BJ (cell line): ENCODE measurements at regions not wholly inside any gene's neighbourhood (a gene's known extent, or its start where the extent isn't known, plus 50 kb on each side); places are given as distances from the start of the nearest gene placed in this dataset.

Experiments
- CTCF ChIA-PET: fragments of 350-600 bp; formaldehyde crosslinking; extraction: SDS; loops from one replicate; lab custom pipeline; 2021; ENCODE audit warnings: antibody characterized with exemption, inconsistent platforms; lab: Yijun Ruan, JAX
- POLR2A ChIA-PET: fragments of 300-600 bp; sonication (Branson Sonifier 250); formaldehyde crosslinking; extraction: SDS; loops from one replicate; lab custom pipeline; 2021; ENCODE audit warnings: antibody characterized with exemption; lab: Charles Lee
- DNase-seq: peaks from one replicate; pipeline ENCODE4 v3.0.0-alpha.2; 2011; ENCODE audit warnings: low read depth
- H3K27me3 ChIP-seq: 2 replicates; pipeline ENCODE4 v1.6.0; 2011; ENCODE audit warnings: low read length; ENCODE audit not compliant: control insufficient read depth, insufficient read depth
- H3K36me3 ChIP-seq: 2 replicates; pipeline ENCODE4 v1.5.1; 2011; ENCODE audit warnings: low read length; ENCODE audit not compliant: control insufficient read depth, insufficient read depth
- H3K4me3 ChIP-seq: 2 replicates; pipeline ENCODE4 v1.5.1; 2011; ENCODE audit warnings: low read depth, mild to moderate bottlenecking, control low read depth, low read length
- CTCF ChIP-seq: IDR thresholded peaks from 2 replicates; pipeline ENCODE4 v1.5.1; 2011; ENCODE audit warnings: low read depth, mild to moderate bottlenecking, control low read depth, inconsistent platforms, low read length, moderate library complexity; ENCODE audit not compliant: insufficient read depth

GRCh38 chr1:106492880-106493279, 563.6 kb upstream of the PRMT6 start:
- no peaks in the 10 kb centered on the region for H3K27me3 ChIP-seq
- no peak overlapping the region for H3K4me3 ChIP-seq
- H3K36me3 ChIP-seq, result no peaks in the 10 kb centered on the region
- no peak for TF ChIP-seq CTCF
- CTCF ChIA-PET, result no interaction called here
- POLR2A ChIA-PET, result no interaction called here
- DNase-seq, result no peak

GRCh38 chr1:106494646-106495045, 561.8 kb upstream of the PRMT6 start:
- ChIA-PET CTCF (no interaction called here), POLR2A (no interaction called here)
- H3K27me3 ChIP-seq, result no peaks in the 10 kb centered on the region
- H3K4me3 ChIP-seq, result no peak overlapping the region
- no peaks in the 10 kb centered on the region for H3K36me3 ChIP-seq
- TF ChIP-seq CTCF, result no peak
- DNase-seq, result no peak

GRCh38 chr1:106498238-106498637, 558.2 kb upstream of the PRMT6 start:
- no peaks in the 10 kb centered on the region for H3K36me3 ChIP-seq
- no peak for TF ChIP-seq CTCF
- no peak overlapping the region for H3K4me3 ChIP-seq
- DNase-seq, result no peak
- ChIA-PET POLR2A (no interaction called here), CTCF (no interaction called here)
- no peaks in the 10 kb centered on the region for H3K27me3 ChIP-seq

- H3K4me3 ChIP-seq, result no peak overlapping the region
- TF ChIP-seq CTCF, result no peak
- ChIA-PET CTCF (interaction anchor here (0.7 kb wide), 1 partner anchor 32 kb away, joined by 3 read pairs; no protein-coding TSS in a partner anchor), POLR2A (no interaction called here)
- H3K36me3 ChIP-seq, result no peaks in the 10 kb centered on the region
- DNase-seq, result no peak
- H3K27me3 ChIP-seq, result no peaks in the 10 kb centered on the region
These were observed 553.8 kb upstream of the PRMT6 start for GRCh38 chr1:106502659-106503058.

GRCh38 chr1:106515375-106515774, 541.1 kb upstream of the PRMT6 start:
- Histone ChIP-seq H3K36me3 (no peaks in the 10 kb centered on the region), H3K27me3 (no peaks in the 10 kb centered on the region), H3K4me3 (no peak overlapping the region)
- ChIA-PET POLR2A (no interaction called here), CTCF (no interaction called here)
- TF ChIP-seq CTCF, result no peak
- DNase-seq, result no peak
